Gastrocnemius medialis (tissue), 4 donors: ENCODE measurements at regions not wholly inside any gene's neighbourhood (a gene's known extent, or its start where the extent isn't known, plus 50 kb on each side); places are given as distances from the start of the nearest gene placed in this dataset.

Experiments used
- CTCF ChIP-seq, 5 experiments: fragments of 450-650 bp in 3 of 5; fragments of 200-600 bp in 2 of 5; sonication (generic) in 2 of 5; IDR thresholded peaks in 4 of 5; conservative IDR thresholded peaks in 1 of 5; 1 replicate in 4 of 5; 2 replicates in 1 of 5; pipeline ENCODE4 v1.5.1; 2016 to 2019; ENCODE audit warnings: antibody characterized with exemption in 5 of 5, mild to moderate bottlenecking in 3 of 5, moderate library complexity in 3 of 5
- POLR2A ChIP-seq, 2 donors: fragments of 450-650 bp; IDR thresholded peaks; one replicate each; pipeline ENCODE4 v1.6.1; 2017; ENCODE audit warnings: antibody characterized with exemption in 2 of 2, mild to moderate bottlenecking in 2 of 2, moderate library complexity in 2 of 2

- TF ChIP-seq POLR2A (IDR thresholded peaks at IDR 0.05) (no peak), CTCF (IDR thresholded peaks at IDR 0.05 in 4 of 5, conservative IDR thresholded peaks at IDR 0.05 in 1 of 5) (no peak)
Observed at GRCh38 chr17:12510535-12510934, 155.2 kb upstream of the MYOCD start.
